Raji (cell line): ENCODE measurements at regions not wholly inside any gene's neighbourhood (a gene's known extent, or its start where the extent isn't known, plus 50 kb on each side); places are given as distances from the start of the nearest gene placed in this dataset.

ENCODE experiments used
- POLR2A ChIP-seq: IDR thresholded peaks from 2 replicates; pipeline ENCODE4 v1.6.1; 2011; ENCODE audit warnings: low read depth, low read length, control low read depth; ENCODE audit not compliant: insufficient read depth

GRCh38 chr5:158140120-158140731 lies 281.3 kb upstream of the CLINT1 start:
- TF ChIP-seq POLR2A, result no peak

- TF ChIP-seq POLR2A, result no peak
These were observed 280.2 kb upstream of the CLINT1 start for GRCh38 chr5:158139161-158139560.

- no peak for TF ChIP-seq POLR2A
These were observed 276.8 kb upstream of the CLINT1 start for GRCh38 chr5:158135682-158136179.

- no peak for TF ChIP-seq POLR2A
These were observed 274.4 kb upstream of the CLINT1 start for GRCh38 chr5:158133369-158133768.

GRCh38 chr5:158127536-158127935 lies 268.6 kb upstream of the CLINT1 start:
- TF ChIP-seq POLR2A, result no peak

GRCh38 chr5:158126442-158127405 lies 267.8 kb upstream of the CLINT1 start:
- TF ChIP-seq POLR2A, result no peak

GRCh38 chr5:158124606-158125316 lies 265.8 kb upstream of the CLINT1 start:
- no peak for TF ChIP-seq POLR2A

- no peak for TF ChIP-seq POLR2A
These were observed 264.6 kb upstream of the CLINT1 start for GRCh38 chr5:158123595-158123994.

- no peak for TF ChIP-seq POLR2A
These were observed 262.7 kb upstream of the CLINT1 start for GRCh38 chr5:158121678-158122077.

- no peak for TF ChIP-seq POLR2A
These were observed 261.8 kb upstream of the CLINT1 start for GRCh38 chr5:158120760-158121159.

GRCh38 chr5:158119961-158120723 lies 261.2 kb upstream of the CLINT1 start:
- no peak for TF ChIP-seq POLR2A

- TF ChIP-seq POLR2A, result no peak
These were observed 258.7 kb upstream of the CLINT1 start for GRCh38 chr5:158117467-158118160.

- TF ChIP-seq POLR2A, result no peak
These were observed 258.0 kb upstream of the CLINT1 start for GRCh38 chr5:158116965-158117364.

- no peak for TF ChIP-seq POLR2A
These were observed 256.5 kb upstream of the CLINT1 start for GRCh38 chr5:158115468-158115867.
